GM18873 (cell line): ENCODE measurements at regions not wholly inside any gene's neighbourhood (a gene's known extent, or its start where the extent isn't known, plus 50 kb on each side); places are given as distances from the start of the nearest gene placed in this dataset.

Experiments
- ATAC-seq: cut with Tn5 transposase; IDR thresholded peaks from one replicate; pipeline ENCODE4 v1.9.1; 2021; ENCODE audit warnings: mild to moderate bottlenecking, moderate library complexity, moderate number of reproducible peaks; ENCODE audit not compliant: unreplicated experiment, low FRiP score

- no peak for ATAC-seq
Observed at GRCh38 chr6:87995461-87995860, 52.2 kb upstream of the SPACA1 start.

GRCh38 chr6:87993356-87993755, 54.3 kb upstream of the SPACA1 start:
- no peak for ATAC-seq

- no peak for ATAC-seq
Observed at GRCh38 chr6:87990871-87991270, 56.8 kb upstream of the SPACA1 start.

- no peak for ATAC-seq
Observed at GRCh38 chr6:87982134-87982533, 65.5 kb upstream of the SPACA1 start.

GRCh38 chr6:87979737-87980136, 67.9 kb upstream of the SPACA1 start:
- no peak for ATAC-seq

- no peak for ATAC-seq
Observed at GRCh38 chr6:87976616-87977015, 71.0 kb upstream of the SPACA1 start.

- ATAC-seq: no peak
Observed at GRCh38 chr6:87975561-87975960, 72.1 kb upstream of the SPACA1 start.

- no peak for ATAC-seq
Observed at GRCh38 chr6:87972279-87972678, 75.4 kb upstream of the SPACA1 start.

GRCh38 chr6:87971605-87972262, 75.9 kb upstream of the SPACA1 start:
- no peak for ATAC-seq

- ATAC-seq: no peak
Observed at GRCh38 chr6:87968435-87969278, 79.0 kb upstream of the SPACA1 start.

- no peak for ATAC-seq
Observed at GRCh38 chr6:87965806-87966205, 81.8 kb upstream of the SPACA1 start.

GRCh38 chr6:87959083-87959482, 88.6 kb upstream of the SPACA1 start:
- no peak for ATAC-seq

- no peak for ATAC-seq
Observed at GRCh38 chr6:87951751-87952150, 95.9 kb upstream of the SPACA1 start.

- ATAC-seq: no peak
Observed at GRCh38 chr6:87950614-87951013, 97.0 kb upstream of the SPACA1 start.

- no peak for ATAC-seq
Observed at GRCh38 chr6:87949194-87949593, 98.4 kb upstream of the SPACA1 start.

GRCh38 chr6:87946669-87947068, 101.0 kb upstream of the SPACA1 start:
- ATAC-seq: no peak

- no peak for ATAC-seq
Observed at GRCh38 chr6:87945966-87946365, 101.7 kb upstream of the SPACA1 start.

- no peak for ATAC-seq
Observed at GRCh38 chr6:87945181-87945580, 102.5 kb upstream of the SPACA1 start.

GRCh38 chr6:87944541-87944954, 103.1 kb upstream of the SPACA1 start:
- ATAC-seq: no peak

- ATAC-seq: no peak
Observed at GRCh38 chr6:87943191-87943590, 104.5 kb upstream of the SPACA1 start.

GRCh38 chr6:87941556-87942358, 105.9 kb upstream of the SPACA1 start:
- ATAC-seq: no peak
